ENCODE measurements at regions not wholly inside any gene's neighbourhood (a gene's known extent, or its start where the extent isn't known, plus 50 kb on each side); places are given as distances from the start of the nearest gene placed in this dataset.

DNA sequence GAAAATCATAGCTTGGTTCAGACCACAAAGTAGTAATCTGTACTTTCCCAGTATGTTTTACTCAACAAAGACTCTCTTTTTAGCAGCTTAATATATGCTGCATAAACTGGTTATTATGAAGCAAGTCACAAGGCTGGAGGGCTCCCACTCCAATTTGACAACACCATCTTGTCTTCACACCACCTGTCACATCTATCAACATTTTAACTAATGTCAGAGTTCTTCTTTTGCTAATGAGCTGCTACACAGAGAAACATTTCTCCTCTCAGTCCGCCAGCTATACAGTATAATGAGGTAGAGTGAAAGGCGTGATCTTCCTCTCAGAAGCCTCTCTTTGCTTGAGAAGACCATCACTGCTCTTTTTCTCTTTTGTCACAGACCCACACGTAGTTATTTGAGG is 230.1 kb downstream of the BARHL2 start:
- DNase-seq = no peak

- DNase-seq = no peak
These were observed 230.8 kb downstream of the BARHL2 start for GRCh38 chr1:90486134-90486824.

DNA sequence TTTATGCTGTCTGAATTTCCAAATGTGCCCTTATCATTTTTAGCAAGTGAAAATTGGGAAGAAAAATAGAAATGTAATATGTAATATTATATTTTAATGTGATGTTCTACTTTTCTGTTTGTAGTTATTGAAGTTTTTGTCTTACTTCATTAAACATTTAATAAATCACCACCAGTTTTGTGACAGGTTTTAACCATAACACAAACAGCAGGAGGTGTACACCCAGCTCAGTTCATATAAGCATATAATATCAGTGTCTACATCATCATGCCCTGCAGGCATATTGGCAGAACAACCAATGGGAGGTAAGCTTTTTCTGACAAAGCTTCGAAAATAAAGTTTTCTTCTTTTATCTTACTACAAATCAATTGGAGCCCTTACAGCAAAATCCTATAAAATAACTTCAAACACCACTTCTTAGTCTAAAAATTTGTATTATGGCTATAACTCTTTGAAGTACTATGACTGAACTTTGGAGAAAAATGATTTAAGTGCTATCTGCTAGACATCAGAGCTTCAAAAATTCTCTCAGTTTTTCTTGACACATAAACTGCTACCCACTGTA is 236.7 kb downstream of the BARHL2 start:
- no peak for DNase-seq

GRCh38 chr1:90476994-90477393 is 240.1 kb downstream of the BARHL2 start:
- DNase-seq = no peak

GRCh38 chr1:90476411-90476810 is 240.7 kb downstream of the BARHL2 start:
- no peak for DNase-seq

- no peak for DNase-seq
These were observed 241.5 kb downstream of the BARHL2 start for GRCh38 chr1:90475631-90476030.

DNA sequence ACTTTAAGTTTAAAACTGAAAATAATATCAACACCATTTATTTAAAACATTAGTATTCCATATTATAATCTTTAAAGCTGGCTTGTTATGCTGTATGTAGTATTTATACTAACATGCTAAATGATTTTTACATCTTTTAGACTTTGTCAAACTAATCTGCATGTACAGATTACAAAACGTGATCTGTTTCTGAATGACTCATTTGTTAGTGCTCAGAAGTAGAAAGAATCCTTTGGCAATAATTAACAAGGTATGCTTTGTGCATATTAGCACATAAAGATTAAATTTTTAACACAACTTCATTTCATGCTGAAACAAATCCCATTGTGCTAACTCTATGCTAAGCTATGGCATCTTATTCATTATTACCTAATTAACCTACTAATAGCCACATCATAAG is 242.4 kb downstream of the BARHL2 start:
- no peak for DNase-seq

DNA sequence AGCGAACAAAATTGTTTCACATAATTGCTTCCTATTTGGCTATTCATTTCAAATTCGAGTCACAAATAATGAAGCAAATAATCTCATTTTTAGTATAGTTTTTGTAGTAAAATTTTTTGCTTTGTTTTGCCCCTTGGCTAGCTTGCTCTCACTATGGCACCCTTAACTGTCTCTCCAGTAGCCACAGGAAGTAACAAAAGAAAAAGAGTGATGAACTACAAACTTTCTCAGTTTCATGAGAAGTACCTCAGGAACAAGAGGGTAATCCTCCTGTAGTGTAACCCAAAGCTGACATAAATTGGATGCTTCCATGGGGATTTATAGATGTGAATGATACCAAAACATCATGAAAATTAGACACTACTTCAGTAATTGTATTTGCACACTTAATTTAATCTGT is 242.9 kb downstream of the BARHL2 start:
- DNase-seq = no peak

- no peak for DNase-seq
These were observed 244.3 kb downstream of the BARHL2 start for GRCh38 chr1:90472775-90473174.

DNA sequence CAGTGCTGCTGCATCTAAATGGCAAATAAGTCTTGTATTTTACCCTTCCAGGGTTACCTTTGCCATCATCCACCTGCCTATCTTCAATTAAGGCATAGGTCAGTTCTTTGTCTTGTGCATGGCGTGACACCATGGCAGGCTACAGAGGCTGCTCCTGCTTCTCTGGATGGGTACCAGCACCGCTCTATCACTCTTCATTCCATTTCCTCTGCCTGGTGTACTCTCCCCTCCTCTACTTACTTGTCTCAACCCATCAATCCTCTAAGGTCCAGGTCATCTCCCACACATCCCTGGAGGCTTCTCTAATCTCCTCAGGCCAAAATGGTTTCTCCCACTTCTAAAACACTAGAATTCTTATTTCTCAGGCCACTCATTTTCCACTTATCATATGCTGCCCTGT is 257.5 kb downstream of the BARHL2 start:
- no peak for DNase-seq

DNA sequence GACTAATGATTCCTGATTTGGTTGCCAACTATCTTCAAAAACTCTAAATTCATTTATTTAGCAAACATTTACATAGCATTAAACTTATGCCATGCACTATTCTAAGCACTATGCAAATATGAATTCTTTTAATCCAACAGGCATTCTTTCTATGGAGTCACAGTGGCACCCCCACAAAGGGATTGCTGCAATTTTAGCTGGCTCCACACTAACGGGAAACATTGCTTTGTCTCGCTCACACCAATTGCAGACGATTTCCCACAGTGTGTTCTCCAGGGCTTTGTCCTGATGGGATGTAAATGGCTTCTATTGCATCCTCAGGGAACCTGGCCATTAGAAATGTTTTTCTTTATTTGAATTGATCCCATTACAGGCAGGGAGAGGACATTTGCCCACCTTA is 259.1 kb downstream of the BARHL2 start:
- DNase-seq = peak; percentile 25 to 61

GRCh38 chr1:90452491-90452890 is 264.6 kb downstream of the BARHL2 start:
- DNase-seq = no peak

GRCh38 chr1:90443354-90443753 is 273.7 kb downstream of the BARHL2 start:
- no peak for DNase-seq

- DNase-seq = no peak
These were observed 281.8 kb downstream of the BARHL2 start for GRCh38 chr1:90435351-90435750.

DNA sequence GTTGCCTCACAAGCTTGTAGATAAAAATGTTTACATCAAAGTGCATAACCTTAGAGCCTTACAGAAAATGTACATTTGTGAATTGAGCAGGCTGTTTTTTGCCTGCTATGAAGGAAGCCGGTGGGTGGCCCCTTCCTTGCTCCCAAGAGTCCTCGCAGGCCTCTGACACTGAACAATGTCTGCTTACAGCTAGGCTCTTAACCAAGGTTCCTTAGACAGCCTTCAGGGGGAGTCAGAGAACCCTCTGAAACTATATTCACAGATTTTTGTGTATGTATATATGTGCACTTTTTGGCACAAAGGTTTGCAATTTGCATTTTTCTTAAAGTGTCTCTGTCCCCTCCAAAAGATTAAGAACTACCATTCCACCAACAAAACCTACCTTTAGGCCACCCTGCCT is 282.6 kb downstream of the BARHL2 start:
- no peak for DNase-seq

- no peak for DNase-seq
These were observed 300.0 kb downstream of the BARHL2 start for GRCh38 chr1:90417126-90417525.

DNA sequence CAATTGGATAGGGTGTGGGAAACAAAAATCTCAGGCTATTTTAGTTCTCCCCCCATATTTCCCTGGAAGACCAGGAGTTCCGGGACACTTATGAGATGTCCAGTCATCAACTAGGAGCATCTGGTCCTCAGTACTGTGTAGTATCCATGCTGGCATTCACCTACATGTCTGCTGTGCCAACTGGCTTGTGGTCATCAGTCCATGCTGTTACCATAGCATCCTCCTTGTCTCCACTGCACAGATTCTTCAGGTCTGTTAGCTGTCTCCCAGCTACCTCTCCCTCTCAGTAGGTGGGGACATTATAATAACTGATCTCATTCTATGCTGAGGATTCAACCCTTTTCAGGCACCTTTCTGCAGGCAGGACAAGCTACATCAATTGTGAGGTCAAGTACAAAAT is 302.9 kb downstream of the BARHL2 start:
- DNase-seq = no peak

- no peak for DNase-seq
These were observed 303.6 kb downstream of the BARHL2 start for GRCh38 chr1:90413519-90413918.

DNA sequence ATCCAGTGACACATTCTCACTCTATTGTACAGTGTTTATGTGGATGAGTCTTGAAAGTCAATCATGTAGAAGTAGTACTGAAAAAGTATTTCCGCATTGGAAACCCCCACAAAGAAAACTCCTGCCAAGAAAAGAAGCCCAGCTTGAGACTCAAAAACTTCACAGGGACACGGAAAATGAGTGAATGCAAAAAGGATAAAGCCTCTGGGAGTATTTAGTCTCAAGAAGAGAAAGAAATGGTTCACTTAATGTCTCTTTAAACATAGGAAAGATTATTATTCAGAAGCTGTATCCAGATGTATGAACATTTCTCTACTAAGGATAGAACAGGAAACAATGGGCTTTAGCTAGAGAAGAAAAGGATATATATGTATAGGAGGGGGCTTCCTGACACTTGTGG is 304.5 kb downstream of the BARHL2 start:
- no peak for DNase-seq

- DNase-seq = no peak
These were observed 305.9 kb downstream of the BARHL2 start for GRCh38 chr1:90411185-90411584.

- DNase-seq = no peak
These were observed 309.4 kb downstream of the BARHL2 start for GRCh38 chr1:90407737-90408136.

DNA sequence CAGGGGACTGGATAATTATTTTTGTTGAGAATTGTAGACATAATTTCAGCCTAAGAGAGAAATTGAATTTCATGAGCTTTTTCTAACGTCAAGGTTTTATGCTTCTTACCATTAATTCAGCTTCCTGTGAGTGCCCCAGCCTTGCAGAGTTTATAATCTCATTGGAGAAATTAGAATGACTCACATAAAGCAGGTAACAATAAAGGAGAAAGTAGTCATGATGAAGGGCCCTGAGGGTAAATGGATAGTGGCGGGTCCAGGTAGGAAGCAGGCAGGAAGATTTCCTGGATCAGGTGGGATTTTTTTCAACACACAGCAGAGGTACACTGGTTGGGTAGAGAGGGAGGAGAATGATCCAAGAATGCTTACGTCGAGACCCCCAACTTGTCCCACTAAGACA is 311.4 kb downstream of the BARHL2 start:
- no peak for DNase-seq

- peak in 1 of 2 experiments; percentile 4 for DNase-seq
These were observed 313.9 kb downstream of the BARHL2 start for GRCh38 chr1:90402893-90403849.

GRCh38 chr1:90400131-90400530 is 317.0 kb downstream of the BARHL2 start:
- no peak for DNase-seq
